HG02943 (cell line): ENCODE measurements at regions not wholly inside any gene's neighbourhood (a gene's known extent, or its start where the extent isn't known, plus 50 kb on each side); places are given as distances from the start of the nearest gene placed in this dataset.
"Not testable (repeated sequence)": the region's sequence is repeated elsewhere in the genome, so short reads cannot be mapped to it uniquely, and the experiment has no call there.

ENCODE experiments used
- ATAC-seq: cut with Tn5 transposase; IDR thresholded peaks from one replicate; pipeline ENCODE4 v1.9.1; 2021; ENCODE audit warnings: mild to moderate bottlenecking, low read depth, moderate library complexity; ENCODE audit not compliant: unreplicated experiment

GRCh38 chr9:26673261-26673660 lies 219.3 kb downstream of the CAAP1 start:
- ATAC-seq = no peak

- ATAC-seq = no peak
Measured at GRCh38 chr9:26669701-26670670, 222.6 kb downstream of the CAAP1 start.

DNA sequence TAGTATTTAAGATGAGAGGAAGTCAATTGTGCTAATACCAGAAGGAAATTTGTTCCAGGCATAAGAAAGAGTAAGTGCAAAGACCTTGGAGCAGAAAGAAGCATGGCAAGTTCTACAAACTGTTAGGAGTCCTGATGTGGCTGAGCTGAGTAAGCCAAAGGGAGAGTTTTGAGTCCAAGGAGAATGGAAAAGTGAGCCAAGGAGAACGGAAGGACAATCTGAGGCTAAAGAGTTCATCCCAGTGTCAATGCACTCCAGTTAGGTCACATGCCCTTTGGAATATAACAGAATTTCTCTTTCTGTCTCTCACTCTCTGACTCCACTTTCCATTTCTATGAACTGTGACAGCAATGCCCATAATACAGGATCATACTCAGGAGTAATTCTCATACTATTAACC lies 224.7 kb downstream of the CAAP1 start:
- ATAC-seq = no peak

DNA sequence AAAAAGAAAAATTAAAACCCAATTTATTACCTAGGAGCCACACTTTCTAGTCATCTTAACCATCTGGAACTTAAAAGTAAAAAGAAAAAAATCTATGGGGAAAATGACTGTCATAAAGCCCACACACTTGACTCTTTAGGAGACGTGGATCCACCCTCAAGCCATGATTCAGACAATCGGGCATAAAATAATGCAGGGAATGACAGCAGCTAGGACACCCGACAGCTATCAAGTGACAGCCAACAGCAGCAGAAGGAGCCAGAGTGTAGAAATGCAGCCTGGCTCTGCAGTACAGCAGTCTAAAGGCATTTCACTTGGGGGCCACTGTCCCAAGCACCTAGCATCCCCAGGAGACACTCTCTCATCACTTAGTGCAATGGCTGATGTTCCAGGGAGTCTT lies 226.9 kb downstream of the CAAP1 start:
- no peak for ATAC-seq

- ATAC-seq = not testable (repeated sequence)
Measured at GRCh38 chr9:26664087-26664773, 228.4 kb downstream of the CAAP1 start.

- ATAC-seq = no peak
Measured at GRCh38 chr9:26662476-26662875, 230.1 kb downstream of the CAAP1 start.

DNA sequence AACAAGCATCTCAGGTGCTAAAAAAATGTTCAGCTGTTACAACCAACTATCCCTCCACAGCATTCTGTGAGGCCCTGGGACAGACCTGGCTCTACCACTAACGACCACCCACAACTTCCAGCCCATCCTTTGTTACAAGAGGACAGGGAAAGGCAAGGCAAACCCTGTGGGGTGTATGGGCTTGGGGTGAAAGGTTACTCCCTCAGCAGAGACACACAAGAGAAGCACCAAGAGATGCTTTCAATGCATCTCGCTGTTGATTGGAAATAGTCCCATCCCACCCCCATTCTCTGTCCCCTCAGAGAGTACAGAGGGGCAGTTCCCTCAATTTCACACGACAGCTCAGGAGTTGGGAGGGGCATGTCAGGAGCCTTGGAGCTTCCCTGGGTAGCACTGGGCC lies 234.1 kb downstream of the CAAP1 start:
- no peak for ATAC-seq

DNA sequence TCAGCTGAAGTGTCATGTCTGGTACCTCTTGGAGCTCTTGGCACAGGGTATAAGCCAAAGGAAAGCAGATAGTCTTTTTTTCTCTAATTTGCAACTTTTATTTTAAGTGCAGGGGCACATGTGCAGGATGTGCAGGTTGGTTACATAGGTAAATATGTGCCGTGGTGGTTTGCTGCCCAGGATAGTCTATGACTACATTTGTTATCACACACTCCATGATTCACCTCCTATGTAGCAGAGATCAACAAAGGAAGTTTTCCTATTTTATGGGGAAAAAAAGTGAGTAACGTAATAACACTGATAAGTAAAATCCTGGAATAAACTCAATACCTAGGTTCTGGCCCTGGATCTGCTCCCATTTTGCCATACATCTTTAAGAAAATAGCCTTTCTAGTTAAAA lies 234.6 kb downstream of the CAAP1 start:
- no peak for ATAC-seq

DNA sequence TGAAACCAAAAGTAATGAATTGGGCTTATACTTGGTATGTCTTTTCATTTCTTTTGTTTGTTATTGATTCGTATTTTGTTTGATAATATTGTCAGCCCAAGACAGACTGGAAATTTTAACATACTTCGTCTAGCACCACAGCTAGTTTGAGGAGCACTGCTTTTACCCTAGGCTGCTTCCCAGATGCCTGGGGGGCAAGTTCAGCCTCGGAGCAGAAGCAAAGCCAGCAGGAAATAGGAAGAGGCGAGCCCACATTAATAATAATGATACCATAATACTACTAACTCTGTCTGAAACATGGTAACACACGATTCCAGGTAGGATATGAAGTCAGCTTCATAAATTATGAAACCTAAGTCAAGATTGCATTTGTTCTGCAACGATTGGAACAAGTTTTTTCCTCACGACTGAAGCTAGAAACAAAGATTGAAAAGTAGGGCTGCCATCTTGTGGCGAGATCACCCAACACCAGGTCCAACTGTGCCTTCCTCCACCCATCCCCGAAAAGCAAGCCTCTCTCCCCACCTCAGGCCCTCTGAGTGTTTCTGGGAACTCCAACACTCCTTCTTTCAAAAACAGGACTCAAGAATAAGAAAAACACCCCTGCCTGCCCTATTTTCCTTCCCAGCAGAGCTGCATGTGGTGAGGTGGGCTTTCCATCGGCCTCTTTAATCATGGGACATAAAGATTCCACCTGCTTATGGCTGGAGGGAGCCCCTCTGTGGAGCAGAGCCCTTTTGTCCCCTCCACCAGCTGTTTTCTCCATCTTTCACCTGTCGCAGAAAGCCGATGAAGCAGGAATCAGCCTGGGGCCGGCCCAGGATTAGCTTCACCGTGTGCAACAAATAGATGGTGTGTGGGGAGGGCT lies 236.4 kb downstream of the CAAP1 start:
- no peak for ATAC-seq

DNA sequence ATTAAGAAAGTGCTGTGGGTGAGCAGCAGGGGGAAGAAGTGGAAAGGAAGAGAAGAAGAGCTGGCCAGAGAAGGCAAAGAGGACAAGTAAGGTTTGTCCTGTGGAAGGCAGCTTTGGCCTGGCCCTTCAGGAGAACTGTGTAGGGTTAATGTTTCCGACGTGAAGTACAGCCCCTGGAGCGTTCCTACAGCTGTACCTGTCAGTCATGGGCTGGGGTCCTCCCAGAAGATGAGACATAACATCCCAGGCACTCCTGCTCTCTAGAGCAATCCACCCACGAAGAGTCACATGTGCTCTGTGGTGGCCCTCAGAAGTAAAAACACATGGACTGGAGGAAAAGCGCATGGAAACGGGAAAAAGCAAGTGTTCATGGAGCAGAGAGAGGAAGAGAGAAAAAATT lies 237.4 kb downstream of the CAAP1 start:
- ATAC-seq = no peak

DNA sequence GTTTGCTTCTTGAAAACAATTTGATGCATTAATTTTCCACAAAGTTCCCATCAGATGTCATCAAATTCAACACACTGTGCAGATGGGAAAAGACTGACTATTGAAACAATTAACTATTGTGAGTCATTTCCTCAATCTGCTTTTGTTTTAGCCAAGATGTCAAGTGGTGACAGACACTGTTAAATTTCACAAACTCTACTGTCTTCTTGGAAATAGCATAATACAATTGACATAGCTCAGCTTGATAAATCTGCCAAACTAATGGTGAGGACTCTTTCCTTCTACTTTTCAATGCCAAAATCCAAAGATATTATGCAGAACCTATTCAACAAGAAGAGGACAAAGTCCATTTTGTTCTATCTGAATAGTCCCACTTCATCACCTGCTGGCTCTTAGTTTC lies 242.3 kb downstream of the CAAP1 start:
- no peak for ATAC-seq

GRCh38 chr9:26643826-26644225 lies 248.8 kb downstream of the CAAP1 start:
- ATAC-seq = no peak

DNA sequence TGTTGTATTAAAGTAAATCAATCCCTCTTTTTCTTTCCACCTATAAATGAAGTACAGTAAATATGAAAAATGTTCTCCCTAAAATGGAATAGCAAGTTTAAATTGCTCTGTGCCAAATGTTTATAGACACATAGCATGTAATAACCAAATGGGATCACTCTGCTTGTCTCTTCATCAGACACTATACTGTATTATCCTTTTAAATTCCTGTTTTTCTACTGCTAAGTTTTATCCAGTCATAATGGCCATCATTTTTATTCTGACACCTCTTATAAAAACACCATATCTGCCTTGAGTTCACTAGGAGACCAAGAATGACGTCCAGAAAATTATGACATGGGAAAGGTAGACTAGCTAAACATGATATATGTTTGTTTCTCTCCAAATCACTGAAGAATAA lies 252.8 kb downstream of the CAAP1 start:
- ATAC-seq = no peak

GRCh38 chr9:26637101-26637500 lies 255.5 kb downstream of the CAAP1 start:
- no peak for ATAC-seq

- ATAC-seq = not testable (repeated sequence)
Measured at GRCh38 chr9:26613851-26614350, 278.7 kb downstream of the CAAP1 start.

- ATAC-seq = no peak
Measured at GRCh38 chr9:26612211-26612610, 280.4 kb downstream of the CAAP1 start.

DNA sequence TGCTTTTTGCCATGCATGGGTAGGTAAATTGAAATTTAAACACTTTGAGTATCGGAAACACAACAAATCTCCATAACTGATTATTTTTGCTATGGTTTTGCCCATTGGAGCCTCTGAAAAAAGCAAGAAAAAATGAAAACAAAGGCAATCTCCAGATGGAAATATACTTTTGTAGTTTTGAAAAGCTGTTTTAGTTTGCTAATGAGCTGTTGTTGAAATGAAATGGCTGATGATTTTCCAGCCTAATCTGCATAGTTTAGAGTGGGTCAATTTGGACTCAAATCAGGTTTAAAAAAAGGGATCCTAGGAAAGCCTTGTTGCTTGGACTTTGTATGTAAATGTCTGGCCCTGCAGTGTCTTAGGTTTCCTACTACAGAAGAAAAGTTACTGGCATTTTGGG lies 285.8 kb downstream of the CAAP1 start:
- no peak for ATAC-seq

- no peak for ATAC-seq
Measured at GRCh38 chr9:26605367-26605766, 287.2 kb downstream of the CAAP1 start.

DNA sequence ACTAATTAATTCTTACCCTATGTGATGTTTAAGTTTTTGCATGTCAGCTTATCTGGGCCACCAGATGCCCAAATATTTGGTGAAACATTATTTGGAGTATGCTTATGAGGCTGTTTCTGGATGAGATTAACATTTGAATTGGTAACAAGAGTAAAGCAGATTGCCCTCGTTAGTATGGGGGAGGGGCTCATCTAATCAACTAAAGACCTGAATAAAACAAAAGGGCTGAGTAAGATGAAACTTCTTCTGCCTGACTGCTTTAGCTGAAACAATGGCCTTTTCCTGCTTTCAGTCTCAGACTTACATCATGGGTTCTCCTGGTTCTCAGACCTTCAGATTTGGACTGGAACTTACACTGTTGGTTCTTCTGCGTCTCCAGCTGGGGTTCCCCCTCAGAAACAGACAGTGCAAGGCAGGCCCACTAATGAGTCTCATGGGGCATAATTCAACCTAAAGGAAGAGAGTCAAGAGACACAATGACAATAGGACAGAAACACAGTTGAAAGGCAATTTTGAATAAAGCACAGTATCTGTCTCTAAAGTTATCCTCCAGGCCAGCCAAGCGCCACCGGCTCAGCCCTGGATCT lies 288.4 kb downstream of the CAAP1 start:
- ATAC-seq = no peak

GRCh38 chr9:26603617-26604016 lies 289.0 kb downstream of the CAAP1 start:
- no peak for ATAC-seq
